ENCODE measurements at regions not wholly inside any gene's neighbourhood (a gene's known extent, or its start where the extent isn't known, plus 50 kb on each side); places are given as distances from the start of the nearest gene placed in this dataset.

DNA sequence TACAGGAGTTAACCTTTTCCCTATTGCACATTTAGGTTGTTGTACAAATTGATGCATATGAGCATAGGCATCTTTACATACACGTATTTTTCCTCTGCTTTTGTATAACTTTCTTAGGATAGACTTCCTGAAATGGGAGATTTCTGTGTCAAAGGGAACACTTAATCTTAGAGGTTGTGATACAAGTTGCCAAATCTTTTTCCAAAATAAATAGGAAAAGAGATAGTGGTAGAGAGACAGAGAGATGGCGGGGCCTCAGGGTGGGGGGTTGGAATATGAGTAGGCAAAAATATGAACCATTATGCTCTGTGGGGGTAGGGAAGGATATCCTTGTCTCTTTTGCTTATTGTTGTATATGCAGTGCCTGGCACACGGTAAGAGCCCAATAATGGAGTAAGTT lies 70.7 kb upstream of the UBE2E1 start:
- TF ChIP-seq, protein P1, sequence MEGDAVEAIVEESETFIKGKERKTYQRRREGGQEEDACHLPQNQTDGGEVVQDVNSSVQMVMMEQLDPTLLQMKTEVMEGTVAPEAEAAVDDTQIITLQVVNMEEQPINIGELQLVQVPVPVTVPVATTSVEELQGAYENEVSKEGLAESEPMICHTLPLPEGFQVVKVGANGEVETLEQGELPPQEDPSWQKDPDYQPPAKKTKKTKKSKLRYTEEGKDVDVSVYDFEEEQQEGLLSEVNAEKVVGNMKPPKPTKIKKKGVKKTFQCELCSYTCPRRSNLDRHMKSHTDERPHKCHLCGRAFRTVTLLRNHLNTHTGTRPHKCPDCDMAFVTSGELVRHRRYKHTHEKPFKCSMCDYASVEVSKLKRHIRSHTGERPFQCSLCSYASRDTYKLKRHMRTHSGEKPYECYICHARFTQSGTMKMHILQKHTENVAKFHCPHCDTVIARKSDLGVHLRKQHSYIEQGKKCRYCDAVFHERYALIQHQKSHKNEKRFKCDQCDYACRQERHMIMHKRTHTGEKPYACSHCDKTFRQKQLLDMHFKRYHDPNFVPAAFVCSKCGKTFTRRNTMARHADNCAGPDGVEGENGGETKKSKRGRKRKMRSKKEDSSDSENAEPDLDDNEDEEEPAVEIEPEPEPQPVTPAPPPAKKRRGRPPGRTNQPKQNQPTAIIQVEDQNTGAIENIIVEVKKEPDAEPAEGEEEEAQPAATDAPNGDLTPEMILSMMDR (IDR thresholded peaks at IDR 0.05; ENCODE audit: extremely low read depth in 1 of 2, insufficient read depth in 1 of 2, low read depth in 1 of 2, low read length in 2 of 2), result no peak
- TF ChIP-seq EZH2 (IDR thresholded peaks at IDR 0.05; ENCODE audit: borderline replicate concordance, low read depth, low read length, severe bottlenecking) (no peak), POLR2A (IDR thresholded peaks at IDR 0.05; ENCODE audit: low read depth, low read length) (no peak), MYC (IDR thresholded peaks at IDR 0.05; ENCODE audit: low read depth, low read length) (no peak), JUN (IDR thresholded peaks at IDR 0.05; ENCODE audit: borderline replicate concordance, insufficient read depth, insufficient read length, low read depth) (no peak), POLR2AphosphoS5 (IDR thresholded peaks at IDR 0.05; ENCODE audit: insufficient read depth, low read depth, low read length) (no peak), MAX (IDR thresholded peaks at IDR 0.05; ENCODE audit: insufficient read depth, insufficient read length) (no peak), GATA2 (IDR thresholded peaks at IDR 0.05; ENCODE audit: insufficient read depth, insufficient read length, low read depth, low read length) (no peak)

Measured in endothelial cell of umbilical vein (primary cell).